ENCODE measurements at regions not wholly inside any gene's neighbourhood (a gene's known extent, or its start where the extent isn't known, plus 50 kb on each side); places are given as distances from the start of the nearest gene placed in this dataset.

- DNase-seq (no peak), ATAC-seq (no peak)
- intact Hi-C loops (cut with DNase I): no loop called here
- WGBS, 4 donors: 92 to 97% (median 94%) methylated on average over 3 of the region's 3 CpGs
- Histone ChIP-seq H3K4me1 (no peaks in the 10 kb centered on the region), H3K9me3 (no peaks in the 10 kb centered on the region), H3K27ac (no peak overlapping the region), H3K4me3 (no peak overlapping the region), H3K27me3 (no peaks in the 10 kb centered on the region), H3K36me3 (no peaks in the 10 kb centered on the region)
- TF ChIP-seq POLR2A (IDR thresholded peaks at IDR 0.05) (no peak), CTCF (IDR thresholded peaks at IDR 0.05) (no peak)
Observed at GRCh38 chr15:97870771-97871170, 89.7 kb upstream of the ARRDC4 start.

- Histone ChIP-seq H3K36me3 (no peaks in the 10 kb centered on the region), H3K4me1 (no peaks in the 10 kb centered on the region), H3K27ac (peak overlapping the region in 1 of 12 donors; percentile 4), H3K9me3 (no peaks in the 10 kb centered on the region), H3K27me3 (no peaks in the 10 kb centered on the region), H3K4me3 (no peak overlapping the region)
- DNase-seq: peak in 1 of 5 donors; percentile 29
- peak in 3 of 4 donors; percentile 62 to 77 (median 76) for ATAC-seq
- intact Hi-C loops (cut with DNase I): no loop called here
- TF ChIP-seq CTCF (IDR thresholded peaks at IDR 0.05) (no peak), POLR2A (IDR thresholded peaks at IDR 0.05) (no peak)
- WGBS, 4 donors: 59 to 68% (median 62%) methylated on average over 9 to 12 of the region's 12 CpGs
Observed at GRCh38 chr15:97874139-97874538, 86.4 kb upstream of the ARRDC4 start.

- Histone ChIP-seq H3K4me1 (no peaks in the 10 kb centered on the region), H3K4me3 (peak overlapping the region in 6 of 12 donors; percentile 19 to 42 (median 36)), H3K27me3 (no peaks in the 10 kb centered on the region), H3K9me3 (no peaks in the 10 kb centered on the region), H3K36me3 (no peaks in the 10 kb centered on the region), H3K27ac (peak overlapping the region in 5 of 12 donors; percentile 11 to 47 (median 41))
- DNase-seq (no peak), ATAC-seq (peak in 2 of 4 donors; percentile 24 to 53)
- TF ChIP-seq CTCF (IDR thresholded peaks at IDR 0.05) (no peak), POLR2A (IDR thresholded peaks at IDR 0.05) (no peak)
- intact Hi-C loops (cut with DNase I): no loop called here
- WGBS, 4 donors: 56 to 76% (median 62%) methylated on average over 6 of the region's 6 CpGs
Observed at GRCh38 chr15:97875025-97875512, 85.4 kb upstream of the ARRDC4 start.

GRCh38 chr15:97875513-97876280 is 84.8 kb upstream of the ARRDC4 start:
- no peaks in the 10 kb centered on the region for H3K36me3 ChIP-seq
- ATAC-seq (peak; percentile 54 to 80 (median 79)), DNase-seq (peak; percentile 28 to 71 (median 34))
- no peaks in the 10 kb centered on the region for H3K4me1 ChIP-seq
- H3K4me3 ChIP-seq: peak overlapping the region in 6 of 12 donors; percentile 19 to 42 (median 36)
- intact Hi-C loops (cut with DNase I): no loop called here
- peak overlapping the region in 5 of 12 donors; percentile 11 to 47 (median 41) for H3K27ac ChIP-seq
- TF ChIP-seq CTCF (IDR thresholded peaks at IDR 0.05) (peak in 5 of 12 donors; percentile 4 to 35 (median 35)), POLR2A (IDR thresholded peaks at IDR 0.05) (peak in 1 of 2 donors; percentile 3)
- no peaks in the 10 kb centered on the region for H3K9me3 ChIP-seq
- WGBS, 4 donors: 55 to 70% (median 58%) methylated on average over 48 to 49 of the region's 49 CpGs
- no peaks in the 10 kb centered on the region for H3K27me3 ChIP-seq

All from heart left ventricle (tissue), 16 donors.